GM23248 (cell line): ENCODE measurements at regions not wholly inside any gene's neighbourhood (a gene's known extent, or its start where the extent isn't known, plus 50 kb on each side); places are given as distances from the start of the nearest gene placed in this dataset.

ENCODE experiments used
- EZH2 ChIP-seq: fragments of 200-600 bp; sonication (generic); IDR thresholded peaks from 2 replicates; pipeline ENCODE4 v1.6.1; 2018; ENCODE audit warnings: antibody characterized with exemption, mild to moderate bottlenecking; ENCODE audit not compliant: insufficient read depth, poor library complexity, severe bottlenecking
- EZH2phosphoT487 ChIP-seq: fragments of 200-600 bp; sonication (generic); IDR thresholded peaks from 2 replicates; pipeline ENCODE4 v1.6.1; 2018; ENCODE audit warnings: antibody characterized with exemption, moderate library complexity, mild to moderate bottlenecking, low read depth; ENCODE audit not compliant: insufficient read depth

GRCh38 chr14:53622447-53622846, 334.2 kb downstream of the BMP4 start:
- TF ChIP-seq EZH2 = no peak
- no peak for TF ChIP-seq EZH2phosphoT487
